ENCODE measurements at regions not wholly inside any gene's neighbourhood (a gene's known extent, or its start where the extent isn't known, plus 50 kb on each side); places are given as distances from the start of the nearest gene placed in this dataset.

DNA sequence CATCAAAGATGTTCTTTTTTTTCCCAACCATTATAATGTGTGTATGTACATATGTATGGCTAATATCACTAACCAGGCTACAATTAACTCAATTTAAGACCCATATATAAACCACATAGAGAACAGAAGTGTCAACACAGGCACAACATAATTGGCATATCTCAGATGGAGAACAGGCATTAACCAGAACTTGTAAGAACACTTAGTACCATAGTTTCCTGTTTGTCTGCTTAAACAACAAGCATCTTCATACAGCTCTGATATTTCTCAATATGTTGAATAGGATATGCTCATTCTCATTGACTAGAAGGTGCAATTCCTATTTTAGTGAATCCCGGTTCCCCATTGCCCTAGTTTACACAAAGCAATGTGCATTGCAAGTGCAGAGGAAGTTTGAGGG lies 116.9 kb upstream of the EDNRB start:
- Histone ChIP-seq H3K27me3 (ENCODE audit: control insufficient read depth in 2 of 2, insufficient read depth in 2 of 2, low read length in 2 of 2) (no peaks in the 10 kb centered on the region), H3K4me2 (replicated peaks; ENCODE audit: extremely low read depth, low read length, poor library complexity, severe bottlenecking) (no peak overlapping the region), H3K79me2 (ENCODE audit: insufficient read depth, low read length) (no peaks in the 10 kb centered on the region), H3K4me1 (ENCODE audit: control insufficient read depth in 1 of 2, insufficient read depth in 2 of 2, low read length in 2 of 2) (no peaks in the 10 kb centered on the region), H3K9me3 (replicated peaks in 1 of 2; ENCODE audit: control insufficient read depth in 1 of 2, insufficient read depth in 1 of 2, low read length in 2 of 2) (no peaks in the 10 kb centered on the region), H3K27ac (ENCODE audit: low read depth in 1 of 2, low read length in 2 of 2) (no peak overlapping the region), H3K9ac (ENCODE audit: insufficient read depth, low read length, poor library complexity, severe bottlenecking) (no peak overlapping the region), H4K20me1 (ENCODE audit: insufficient read depth, low read length) (no peaks in the 10 kb centered on the region), H2AFZ (ENCODE audit: insufficient read depth, low read depth, low read length, poor library complexity, severe bottlenecking) (no peak overlapping the region), H3K4me3 (replicated peaks in 1 of 3; ENCODE audit: low read depth in 2 of 3, low read length in 3 of 3) (no peak overlapping the region), H3K36me3 (replicated peaks in 1 of 2; ENCODE audit: control insufficient read depth in 1 of 2, insufficient read depth in 2 of 2, low read length in 2 of 2) (no peaks in the 10 kb centered on the region)
- H3K27me3 Mint-ChIP-seq (ENCODE audit: low read depth in 3 of 3), result no peaks in the 10 kb centered on the region
- no CpG with 5 or more reads among the region's 1 CpG for WGBS (ENCODE audit: insufficient coverage)
- no peak overlapping the region for H3K27ac Mint-ChIP-seq
- H3K9me3 Mint-ChIP-seq, result peaks cover 0 to 2% (median 0%) of the 10 kb centered on the region in 7 donors
- DNase-seq, result no peak
- TF ChIP-seq, protein P1, sequence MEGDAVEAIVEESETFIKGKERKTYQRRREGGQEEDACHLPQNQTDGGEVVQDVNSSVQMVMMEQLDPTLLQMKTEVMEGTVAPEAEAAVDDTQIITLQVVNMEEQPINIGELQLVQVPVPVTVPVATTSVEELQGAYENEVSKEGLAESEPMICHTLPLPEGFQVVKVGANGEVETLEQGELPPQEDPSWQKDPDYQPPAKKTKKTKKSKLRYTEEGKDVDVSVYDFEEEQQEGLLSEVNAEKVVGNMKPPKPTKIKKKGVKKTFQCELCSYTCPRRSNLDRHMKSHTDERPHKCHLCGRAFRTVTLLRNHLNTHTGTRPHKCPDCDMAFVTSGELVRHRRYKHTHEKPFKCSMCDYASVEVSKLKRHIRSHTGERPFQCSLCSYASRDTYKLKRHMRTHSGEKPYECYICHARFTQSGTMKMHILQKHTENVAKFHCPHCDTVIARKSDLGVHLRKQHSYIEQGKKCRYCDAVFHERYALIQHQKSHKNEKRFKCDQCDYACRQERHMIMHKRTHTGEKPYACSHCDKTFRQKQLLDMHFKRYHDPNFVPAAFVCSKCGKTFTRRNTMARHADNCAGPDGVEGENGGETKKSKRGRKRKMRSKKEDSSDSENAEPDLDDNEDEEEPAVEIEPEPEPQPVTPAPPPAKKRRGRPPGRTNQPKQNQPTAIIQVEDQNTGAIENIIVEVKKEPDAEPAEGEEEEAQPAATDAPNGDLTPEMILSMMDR (IDR thresholded peaks at IDR 0.05), result no peak
- H3K4me3 Mint-ChIP-seq, result no peak overlapping the region
- H3K4me1 Mint-ChIP-seq, result no peaks in the 10 kb centered on the region
- no peaks in the 10 kb centered on the region for H3K36me3 Mint-ChIP-seq
- intact Hi-C loops (cut with micrococcal nuclease), result no loop called here

DNA sequence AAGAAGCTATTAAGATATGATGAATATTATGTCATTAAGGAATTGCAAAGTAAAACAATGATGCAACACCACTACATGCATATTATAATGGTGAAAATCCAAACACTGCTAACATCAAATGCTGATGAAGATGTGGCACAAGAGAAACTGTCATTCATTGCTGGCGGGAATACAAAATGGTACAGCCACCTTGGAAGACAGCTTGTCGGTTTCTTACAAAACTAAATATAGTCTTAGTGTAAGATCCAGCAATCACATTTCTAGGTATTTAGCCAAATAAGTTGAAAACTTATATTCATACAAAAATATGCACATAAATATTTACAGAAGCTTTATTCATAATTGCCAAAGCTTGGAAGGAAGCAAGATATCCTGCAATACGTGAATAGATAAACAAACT lies 114.9 kb upstream of the EDNRB start:
- Mint-ChIP-seq H3K4me3 (no peak overlapping the region), H3K9me3 (peaks cover 0 to 2% (median 0%) of the 10 kb centered on the region in 7 donors), H3K4me1 (no peaks in the 10 kb centered on the region), H3K27ac (no peak overlapping the region), H3K36me3 (no peaks in the 10 kb centered on the region), H3K27me3 (ENCODE audit: low read depth in 3 of 3) (no peaks in the 10 kb centered on the region)
- no peaks in the 10 kb centered on the region for H3K27me3 ChIP-seq (ENCODE audit: control insufficient read depth in 2 of 2, insufficient read depth in 2 of 2, low read length in 2 of 2)
- H3K4me1 ChIP-seq (ENCODE audit: control insufficient read depth in 1 of 2, insufficient read depth in 2 of 2, low read length in 2 of 2), result no peaks in the 10 kb centered on the region
- H3K4me2 ChIP-seq (replicated peaks; ENCODE audit: extremely low read depth, low read length, poor library complexity, severe bottlenecking), result no peak overlapping the region
- no peaks in the 10 kb centered on the region for H4K20me1 ChIP-seq (ENCODE audit: insufficient read depth, low read length)
- TF ChIP-seq, protein P1 (IDR thresholded peaks at IDR 0.05), result no peak
- WGBS (ENCODE audit: insufficient coverage), result no CpG with 5 or more reads among the region's 3 CpGs
- H3K79me2 ChIP-seq (ENCODE audit: insufficient read depth, low read length), result no peaks in the 10 kb centered on the region
- H3K9me3 ChIP-seq (replicated peaks in 1 of 2; ENCODE audit: control insufficient read depth in 1 of 2, insufficient read depth in 1 of 2, low read length in 2 of 2), result no peaks in the 10 kb centered on the region
- DNase-seq, result no peak
- H3K27ac ChIP-seq (ENCODE audit: low read depth in 1 of 2, low read length in 2 of 2), result no peak overlapping the region
- no peak overlapping the region for H3K9ac ChIP-seq (ENCODE audit: insufficient read depth, low read length, poor library complexity, severe bottlenecking)
- no peak overlapping the region for H3K4me3 ChIP-seq (replicated peaks in 1 of 3; ENCODE audit: low read depth in 2 of 3, low read length in 3 of 3)
- no peak overlapping the region for H2AFZ ChIP-seq (ENCODE audit: insufficient read depth, low read depth, low read length, poor library complexity, severe bottlenecking)
- intact Hi-C loops (cut with micrococcal nuclease), result no loop called here
- no peaks in the 10 kb centered on the region for H3K36me3 ChIP-seq (replicated peaks in 1 of 2; ENCODE audit: control insufficient read depth in 1 of 2, insufficient read depth in 2 of 2, low read length in 2 of 2)
